ENCODE measurements at regions not wholly inside any gene's neighbourhood (a gene's known extent, or its start where the extent isn't known, plus 50 kb on each side); places are given as distances from the start of the nearest gene placed in this dataset.

DNA sequence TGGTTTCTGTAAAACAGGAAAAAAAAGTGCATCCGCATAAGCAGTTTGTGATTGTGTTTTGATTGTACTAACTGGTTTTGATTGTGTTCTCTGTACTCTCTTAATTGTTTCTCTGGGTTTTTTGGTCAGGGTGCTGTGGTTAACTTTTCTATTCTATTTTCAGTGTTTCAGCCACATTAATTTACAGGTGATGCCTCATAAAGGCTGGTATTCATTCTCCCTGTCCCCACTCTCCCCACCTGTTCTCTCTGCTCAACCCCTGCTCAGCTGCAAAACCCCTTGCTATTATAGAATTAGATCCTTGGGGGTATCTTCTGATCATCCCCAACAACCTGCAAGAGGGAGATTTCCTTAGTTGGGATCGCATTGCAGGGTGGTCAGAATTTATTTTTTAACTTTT is 285.4 kb upstream of the AZI2 start:
- DNase-seq (ENCODE audit: extremely low read depth, low read depth), result no peak
- TF ChIP-seq CTCF (IDR thresholded peaks at IDR 0.05; ENCODE audit: low read depth, low read length, missing control alignments), result no peak

DNA sequence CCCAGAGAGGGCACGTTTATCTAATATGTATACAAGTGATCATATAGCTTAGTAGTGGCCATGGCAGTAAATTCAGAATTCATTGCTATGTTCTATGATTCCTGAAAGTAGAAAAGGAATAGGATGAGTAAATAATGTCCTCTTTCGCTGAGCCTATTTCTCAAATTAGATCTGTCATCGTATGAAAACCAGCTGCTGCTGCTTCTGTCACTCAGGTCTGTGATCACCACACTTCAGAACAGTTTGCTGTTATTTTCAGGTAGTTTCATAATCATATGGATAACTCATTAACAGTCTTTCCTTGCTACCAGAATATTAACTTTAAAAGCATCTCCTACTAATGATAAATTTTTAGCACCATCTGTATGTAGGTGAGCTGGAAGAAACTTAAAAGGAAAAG is 289.1 kb upstream of the AZI2 start:
- no peak for TF ChIP-seq CTCF (IDR thresholded peaks at IDR 0.05; ENCODE audit: low read depth, low read length, missing control alignments)
- DNase-seq (ENCODE audit: extremely low read depth, low read depth), result no peak
- H3K4me3 ChIP-seq (replicated peaks; ENCODE audit: low read depth, low read length), result no peak overlapping the region

More for the DNA sequence above, 285.4 kb upstream of the AZI2 start:
- no peak overlapping the region for H3K4me3 ChIP-seq (replicated peaks; ENCODE audit: low read depth, low read length)

GRCh38 chr3:28645149-28645548 is 296.5 kb upstream of the AZI2 start:
- H3K4me3 ChIP-seq (replicated peaks; ENCODE audit: low read depth, low read length), result no peak overlapping the region
- no peak for TF ChIP-seq CTCF (IDR thresholded peaks at IDR 0.05; ENCODE audit: low read depth, low read length, missing control alignments)
- DNase-seq (ENCODE audit: extremely low read depth, low read depth), result no peak

DNA sequence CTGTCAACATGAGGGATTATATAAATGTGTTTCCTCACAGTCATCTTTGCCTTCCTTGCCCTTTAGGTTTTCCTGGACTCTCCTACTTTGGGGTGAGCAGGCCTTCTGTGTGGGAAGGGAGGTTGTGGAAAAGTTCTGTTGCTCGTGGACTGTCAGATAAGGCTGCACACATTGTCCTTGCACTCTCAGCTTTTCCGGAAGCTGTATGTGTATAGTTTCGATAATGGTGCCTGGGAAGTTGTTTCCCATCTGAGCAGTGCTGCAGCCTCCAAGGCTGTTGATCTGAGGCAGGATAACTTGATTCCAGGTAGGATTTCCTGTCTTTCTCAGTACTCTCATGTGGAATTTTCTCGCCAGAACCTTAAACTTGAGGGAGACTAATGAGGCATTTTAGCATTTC is 297.8 kb upstream of the AZI2 start:
- no peak overlapping the region for H3K4me3 ChIP-seq (replicated peaks; ENCODE audit: low read depth, low read length)
- no peak for DNase-seq (ENCODE audit: extremely low read depth, low read depth)
- TF ChIP-seq CTCF (IDR thresholded peaks at IDR 0.05; ENCODE audit: low read depth, low read length, missing control alignments), result no peak

- no peak for TF ChIP-seq CTCF (IDR thresholded peaks at IDR 0.05; ENCODE audit: low read depth, low read length, missing control alignments)
- DNase-seq (ENCODE audit: extremely low read depth, low read depth), result no peak
Observed at GRCh38 chr3:28649266-28649665, 300.6 kb upstream of the AZI2 start.

GRCh38 chr3:28651159-28651558 is 302.5 kb upstream of the AZI2 start:
- TF ChIP-seq CTCF (IDR thresholded peaks at IDR 0.05; ENCODE audit: low read depth, low read length, missing control alignments), result no peak
- no peak overlapping the region for H3K4me3 ChIP-seq (replicated peaks; ENCODE audit: low read depth, low read length)
- DNase-seq (ENCODE audit: extremely low read depth, low read depth), result no peak

More at GRCh38 chr3:28649266-28649665, 300.6 kb upstream of the AZI2 start:
- no peak overlapping the region for H3K4me3 ChIP-seq (replicated peaks; ENCODE audit: low read depth, low read length)

- DNase-seq (ENCODE audit: extremely low read depth, low read depth), result no peak
- no peak for TF ChIP-seq CTCF (IDR thresholded peaks at IDR 0.05; ENCODE audit: low read depth, low read length, missing control alignments)
- no peak overlapping the region for H3K4me3 ChIP-seq (replicated peaks; ENCODE audit: low read depth, low read length)
Observed at GRCh38 chr3:28664123-28664522, 315.5 kb upstream of the AZI2 start.

Measured in HFF-Myc (cell line).